K562 (cell line): ENCODE measurements at regions not wholly inside any gene's neighbourhood (a gene's known extent, or its start where the extent isn't known, plus 50 kb on each side); places are given as distances from the start of the nearest gene placed in this dataset.

Source experiments
- FOXP1 ChIP-seq: sonication (generic); formaldehyde crosslinking; IDR thresholded peaks from 2 replicates; pipeline ENCODE4 v1.8.0; 2022; ENCODE audit warnings: mild to moderate bottlenecking, missing genetic modification reagents
- ZNF785 ChIP-seq: fragments of 250-450 bp; sonication (Bioruptor Pico); IDR thresholded peaks from 2 replicates; pipeline ENCODE4 v1.4.0; 2020; ENCODE audit warnings: mild to moderate bottlenecking

DNA sequence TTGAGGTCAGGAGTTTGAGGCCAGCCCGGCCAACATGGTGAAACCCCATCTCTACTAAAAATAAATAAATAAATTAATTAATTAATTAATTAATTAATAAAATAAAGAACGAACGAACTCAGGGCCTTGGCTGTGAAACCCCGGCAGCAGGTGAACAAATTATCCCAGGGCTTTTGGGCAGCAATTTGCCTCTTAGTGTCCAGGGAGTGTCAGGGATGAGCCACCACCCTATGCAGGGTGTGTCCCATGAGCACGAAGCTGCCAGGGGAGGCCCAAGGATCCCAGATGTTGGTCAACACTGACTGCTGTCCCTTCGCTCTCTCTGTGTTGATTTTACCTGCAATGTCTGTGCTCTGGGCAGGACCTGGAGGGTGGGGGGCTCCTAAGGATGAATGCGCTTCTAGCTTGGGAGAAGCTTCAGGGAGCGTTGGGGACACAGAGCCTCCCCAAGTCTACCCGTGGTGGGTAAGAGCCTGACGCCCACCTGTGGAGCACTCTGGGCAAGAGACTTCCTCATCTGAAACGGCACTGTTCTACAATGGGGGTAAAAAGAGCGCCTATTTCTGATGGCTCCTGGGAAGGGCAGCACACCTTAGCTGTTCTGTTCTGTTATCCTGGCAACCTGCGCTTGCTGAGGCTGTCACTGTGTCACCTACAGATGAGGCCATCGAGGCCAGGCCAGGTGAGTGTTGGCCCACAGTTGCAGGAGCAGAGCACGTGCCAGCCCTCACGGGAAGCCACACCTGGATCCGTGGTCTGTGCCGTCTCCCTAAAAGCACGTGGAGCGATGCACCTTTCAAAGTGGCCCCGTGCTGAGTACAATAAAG lies 125.5 kb upstream of the CDH4 start:
- TF ChIP-seq FOXP1 (CRISPR knock-in tag): no peak
- no peak for TF ChIP-seq ZNF785
